ENCODE measurements at regions not wholly inside any gene's neighbourhood (a gene's known extent, or its start where the extent isn't known, plus 50 kb on each side); places are given as distances from the start of the nearest gene placed in this dataset.

DNA sequence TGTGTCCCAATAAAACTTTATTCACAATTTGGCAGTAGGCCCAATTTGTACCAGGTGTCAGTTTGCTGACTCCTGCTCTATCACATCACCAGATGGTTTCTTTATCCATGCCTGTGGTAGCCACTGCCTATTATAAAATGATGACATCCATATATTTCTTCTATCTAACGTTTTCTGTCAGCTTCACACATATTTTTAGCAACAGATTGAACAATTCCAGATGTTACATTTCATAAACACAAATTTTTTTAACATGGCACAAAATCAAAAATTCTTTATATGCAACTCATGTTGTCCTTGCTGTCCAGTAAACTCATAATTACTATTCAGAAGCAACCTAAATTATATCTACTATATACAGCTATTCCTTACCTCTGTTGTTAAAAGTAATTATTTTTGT lies 1371.6 kb downstream of the NSUN3 start:
- TF ChIP-seq CTCF (IDR thresholded peaks at IDR 0.05; ENCODE audit: borderline replicate concordance, insufficient read depth, low read depth, low read length) = no peak

DNA sequence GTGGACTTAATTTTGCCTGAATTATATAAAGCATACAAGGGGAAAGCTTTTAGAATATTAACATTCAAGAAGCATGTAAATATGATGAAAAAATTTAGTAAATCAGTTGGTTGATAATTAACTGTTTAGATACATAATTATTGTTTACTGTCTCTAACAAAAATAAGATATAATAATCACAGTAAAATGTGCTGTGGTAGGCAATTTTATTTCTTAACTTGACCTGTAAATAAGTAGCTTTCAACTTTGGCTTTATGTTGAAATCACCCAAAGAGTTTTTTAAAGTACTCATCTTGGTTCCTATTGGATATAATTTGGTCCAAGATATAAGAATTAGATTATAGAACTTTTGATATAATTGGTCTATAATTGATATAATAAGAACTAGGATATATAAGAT lies 1374.5 kb downstream of the NSUN3 start:
- TF ChIP-seq CTCF (IDR thresholded peaks at IDR 0.05; ENCODE audit: borderline replicate concordance, insufficient read depth, low read depth, low read length) = no peak
- no peak overlapping the region for H3K4me3 ChIP-seq (ENCODE audit: low read depth, low read length)

More for the DNA sequence above, 1371.6 kb downstream of the NSUN3 start:
- H3K4me3 ChIP-seq (ENCODE audit: low read depth, low read length) = no peak overlapping the region

DNA sequence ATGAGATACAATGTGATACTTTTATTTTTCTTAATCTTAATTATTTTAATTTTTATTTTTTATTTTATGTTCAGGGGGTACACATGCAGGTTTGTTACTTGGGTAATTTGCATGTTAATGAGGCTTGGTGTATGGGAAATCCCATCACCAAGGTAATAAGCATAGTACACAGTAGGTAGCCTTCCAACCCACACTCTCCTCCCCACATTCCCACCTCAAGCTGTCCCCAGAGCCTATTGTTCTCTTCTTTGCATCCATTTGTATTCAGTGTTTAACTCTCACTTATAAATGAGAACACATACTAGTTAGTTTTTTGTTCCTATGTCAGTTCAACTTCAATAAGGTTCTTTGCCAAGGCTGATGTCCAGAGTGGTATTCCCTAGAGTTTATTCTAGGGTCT lies 1375.4 kb downstream of the NSUN3 start:
- no peak overlapping the region for H3K4me3 ChIP-seq (ENCODE audit: low read depth, low read length)
- TF ChIP-seq CTCF (IDR thresholded peaks at IDR 0.05; ENCODE audit: borderline replicate concordance, insufficient read depth, low read depth, low read length) = no peak

DNA sequence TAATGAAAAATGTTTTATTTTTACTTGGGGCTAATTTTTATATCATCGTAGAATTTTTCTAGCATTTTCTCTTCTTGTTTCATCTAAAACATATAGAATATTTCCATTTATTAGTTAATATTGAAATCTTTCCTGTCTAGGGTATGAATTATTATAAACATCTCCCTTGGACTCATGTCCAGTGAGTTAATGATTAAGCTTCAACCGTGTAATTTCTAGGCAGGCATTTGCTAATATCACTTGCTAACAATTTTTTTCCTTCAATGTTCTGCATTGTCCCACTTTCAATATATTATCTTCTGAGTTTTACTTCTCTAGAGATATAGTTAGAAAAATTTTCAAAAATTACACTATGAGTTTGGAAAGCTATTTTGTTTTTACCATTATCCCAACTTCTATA lies 1371.6 kb upstream of the EPHA6 start:
- TF ChIP-seq CTCF (IDR thresholded peaks at IDR 0.05; ENCODE audit: borderline replicate concordance, insufficient read depth, low read depth, low read length) = no peak
- H3K4me3 ChIP-seq (ENCODE audit: low read depth, low read length) = no peak overlapping the region

DNA sequence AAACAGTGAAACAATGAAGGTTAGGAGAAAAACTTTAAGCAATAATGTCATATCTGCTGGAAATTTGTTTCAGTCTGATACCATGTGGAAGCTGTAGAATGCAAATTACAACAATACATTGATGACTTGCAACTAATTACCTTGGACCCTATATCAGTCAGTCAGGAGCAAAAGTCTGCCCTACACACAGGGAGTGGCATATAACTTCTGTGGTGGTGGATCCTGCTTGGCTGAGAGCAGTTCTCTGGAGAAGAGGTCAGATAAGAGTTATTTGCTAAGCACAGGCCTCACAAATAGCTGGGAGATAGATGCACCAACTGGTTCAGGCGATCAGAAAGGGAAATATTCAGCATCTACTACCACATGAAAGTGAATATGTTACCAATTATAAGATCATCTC lies 1364.6 kb upstream of the EPHA6 start:
- H3K4me3 ChIP-seq (ENCODE audit: low read depth, low read length) = no peak overlapping the region
- TF ChIP-seq CTCF (IDR thresholded peaks at IDR 0.05; ENCODE audit: borderline replicate concordance, insufficient read depth, low read depth, low read length) = no peak

GRCh38 chr3:95453242-95453641 lies 1361.2 kb upstream of the EPHA6 start:
- TF ChIP-seq CTCF (IDR thresholded peaks at IDR 0.05; ENCODE audit: borderline replicate concordance, insufficient read depth, low read depth, low read length) = no peak
- no peak overlapping the region for H3K4me3 ChIP-seq (ENCODE audit: low read depth, low read length)

DNA sequence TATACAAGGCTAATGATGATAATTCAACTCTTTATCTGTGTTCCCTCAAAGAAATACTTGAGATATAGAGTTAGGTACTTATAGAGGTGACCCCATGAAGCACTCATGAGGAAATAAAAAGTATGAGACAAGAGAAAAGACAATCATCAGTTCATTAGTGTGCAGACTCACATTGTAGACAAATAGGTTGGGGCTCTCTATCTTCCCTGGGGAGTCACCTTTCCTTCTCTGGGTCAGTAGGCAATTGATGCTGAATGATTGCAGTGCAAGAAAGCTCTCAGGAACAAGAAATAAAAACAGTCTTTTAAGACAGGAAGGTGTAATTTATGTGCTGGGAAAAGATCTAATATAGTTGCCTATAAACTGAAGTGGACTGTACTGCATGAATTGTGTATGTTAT lies 1357.6 kb upstream of the EPHA6 start:
- no peak overlapping the region for H3K4me3 ChIP-seq (ENCODE audit: low read depth, low read length)
- TF ChIP-seq CTCF (IDR thresholded peaks at IDR 0.05; ENCODE audit: borderline replicate concordance, insufficient read depth, low read depth, low read length) = no peak

Data from GM12875 (cell line).